GM23338 (cell line): ENCODE measurements at regions not wholly inside any gene's neighbourhood (a gene's known extent, or its start where the extent isn't known, plus 50 kb on each side); places are given as distances from the start of the nearest gene placed in this dataset.

ENCODE experiments used
- ATAC-seq: fragments of 200-7000 bp; cut with Tn5 transposase; 3 replicates; pipeline ENCODE4 v1.9.1; 2020
- DNase-seq: peaks from one replicate; pipeline ENCODE4 v3.0.0-alpha.2; 2015; ENCODE audit warnings: low spot score
- H2AFZ ChIP-seq: fragments of 200-600 bp; sonication (generic); 2 replicates; pipeline ENCODE4 v1.8.0; 2016; ENCODE audit warnings: antibody characterized with exemption, mild to moderate bottlenecking, moderate library complexity
- H3F3A ChIP-seq: fragments of 200-600 bp; sonication (generic); replicated peaks from 2 replicates; pipeline ENCODE4 v1.8.0; 2017; ENCODE audit warnings: antibody characterized with exemption, mixed run types, low read depth
- H3K27ac ChIP-seq: fragments of 200-600 bp; sonication (generic); 2 replicates; pipeline ENCODE4 v1.6.1; 2016; ENCODE audit warnings: low read depth
- H3K27me3 ChIP-seq: fragments of 200-600 bp; sonication (generic); 2 replicates; pipeline ENCODE4 v1.8.0; 2016; ENCODE audit warnings: mild to moderate bottlenecking, mixed run types, moderate library complexity; ENCODE audit not compliant: insufficient read depth
- H3K36me3 ChIP-seq: fragments of 200-600 bp; sonication (generic); 2 replicates; pipeline ENCODE4 v1.8.0; 2016; ENCODE audit warnings: mild to moderate bottlenecking; ENCODE audit not compliant: insufficient read depth
- H3K4me1 ChIP-seq: fragments of 200-600 bp; sonication (generic); 2 replicates; pipeline ENCODE4 v1.8.0; 2016; ENCODE audit warnings: mild to moderate bottlenecking, moderate library complexity; ENCODE audit not compliant: insufficient read depth
- H3K4me2 ChIP-seq: fragments of 200-600 bp; sonication (generic); 2 replicates; pipeline ENCODE4 v1.7.1; 2017; ENCODE audit warnings: mixed run types
- H3K4me3 ChIP-seq: fragments of 200-600 bp; sonication (generic); 2 replicates; pipeline ENCODE4 v1.6.1; 2016; ENCODE audit warnings: mixed run types
- H3K79me2 ChIP-seq: fragments of 200-600 bp; sonication (generic); replicated peaks from 2 replicates; pipeline ENCODE4 v1.8.0; 2017; ENCODE audit warnings: mild to moderate bottlenecking; ENCODE audit not compliant: insufficient read depth
- H3K9me2 ChIP-seq: fragments of 200-600 bp; sonication (generic); 2 replicates; pipeline ENCODE4 v1.8.0; 2017; ENCODE audit not compliant: insufficient read depth
- H4K20me1 ChIP-seq: fragments of 200-600 bp; sonication (generic); replicated peaks from 2 replicates; pipeline ENCODE4 v1.8.0; 2017; ENCODE audit warnings: mild to moderate bottlenecking; ENCODE audit not compliant: insufficient read depth
- H3K27ac Mint-ChIP-seq: 2 replicates; pipeline ENCODE4 v1.8.0; 2020; ENCODE audit warnings: inconsistent platforms, mild to moderate bottlenecking, moderate library complexity, mixed read lengths
- H3K27me3 Mint-ChIP-seq: 3 replicates; pipeline ENCODE4 v1.8.0; 2022; ENCODE audit warnings: low read depth, mild to moderate bottlenecking, moderate library complexity, mixed read lengths, inconsistent platforms; ENCODE audit not compliant: insufficient read depth, poor library complexity
- H3K36me3 Mint-ChIP-seq: 3 replicates; pipeline ENCODE4 v1.8.0; 2021; ENCODE audit warnings: low read depth, mild to moderate bottlenecking, inconsistent platforms, moderate library complexity, mixed read lengths
- H3K4me1 Mint-ChIP-seq: 3 replicates; pipeline ENCODE4 v1.8.0; 2020; ENCODE audit warnings: mild to moderate bottlenecking, inconsistent platforms, mixed read lengths
- H3K4me3 Mint-ChIP-seq: 3 replicates; pipeline ENCODE4 v1.8.0; 2021; ENCODE audit warnings: moderate library complexity, mild to moderate bottlenecking, inconsistent platforms, mixed read lengths
- H3K9me3 Mint-ChIP-seq: 3 replicates; pipeline ENCODE4 v1.8.0; 2020; ENCODE audit warnings: moderate library complexity, mild to moderate bottlenecking, inconsistent platforms, mixed read lengths
- ETS1 ChIP-seq: IDR thresholded peaks from 2 replicates; pipeline ENCODE4 v1.6.1; 2016; ENCODE audit warnings: antibody characterized with exemption
- EZH2 ChIP-seq: fragments of 200-600 bp; sonication (generic); IDR thresholded peaks from one replicate; pipeline ENCODE4 v1.8.0; 2017; ENCODE audit warnings: antibody characterized with exemption, mild to moderate bottlenecking, low read depth; ENCODE audit not compliant: unreplicated experiment
- EZH2phosphoT487 ChIP-seq: fragments of 200-600 bp; sonication (generic); IDR thresholded peaks from one replicate; pipeline ENCODE4 v1.8.1; 2018; ENCODE audit warnings: antibody characterized with exemption; ENCODE audit not compliant: unreplicated experiment
- REST ChIP-seq: IDR thresholded peaks from one replicate; pipeline ENCODE4 v1.6.1; 2018; ENCODE audit warnings: antibody characterized with exemption; ENCODE audit not compliant: unreplicated experiment
- STAT1 ChIP-seq: IDR thresholded peaks from one replicate; pipeline ENCODE4 v1.6.1; 2016; ENCODE audit warnings: antibody characterized with exemption; ENCODE audit not compliant: unreplicated experiment
- ZNF114 ChIP-seq: fragments of 250-450 bp; sonication (Bioruptor Pico); IDR thresholded peaks from 2 replicates; pipeline ENCODE4 v1.5.0; 2020; ENCODE audit warnings: mild to moderate bottlenecking, moderate library complexity
- ZNF331 ChIP-seq: fragments of 250-450 bp; sonication (Bioruptor Pico); IDR thresholded peaks from 2 replicates; pipeline ENCODE4 v1.5.0; 2020; ENCODE audit warnings: low read depth, mild to moderate bottlenecking, moderate library complexity
- ZNF462 ChIP-seq: fragments of 250-450 bp; sonication (Bioruptor Pico); IDR thresholded peaks from 2 replicates; pipeline ENCODE4 v1.5.0; 2020; ENCODE audit warnings: mild to moderate bottlenecking, moderate library complexity

- peaks cover 8% of the 10 kb centered on the region; the same call in 1 of the 3 replicates for H3K36me3 Mint-ChIP-seq
- H3K27me3 Mint-ChIP-seq = peaks cover 22% of the 10 kb centered on the region
- Histone ChIP-seq H3K27ac (no peak overlapping the region), H3K79me2 (peaks cover 17% of the 10 kb centered on the region; the same call in 1 of the 2 replicates), H3K9me2 (no peaks in the 10 kb centered on the region), H3K4me2 (no peak overlapping the region), H3K27me3 (no peaks in the 10 kb centered on the region), H2AFZ (no peak overlapping the region), H3K4me3 (no peak overlapping the region), H3K36me3 (no peaks in the 10 kb centered on the region), H4K20me1 (no peaks in the 10 kb centered on the region; the same call in 1 of the 2 replicates), H3K4me1 (peaks cover 10% of the 10 kb centered on the region), H3F3A (0 out of 2 replicates have a peak, but pooled peaks cover 3% of the 10 kb centered on the region)
- H3K4me3 Mint-ChIP-seq = no peak overlapping the region
- ATAC-seq (peak; percentile 19), DNase-seq (no peak)
- peaks cover 40% of the 10 kb centered on the region for H3K4me1 Mint-ChIP-seq
- H3K9me3 Mint-ChIP-seq = peaks cover 7% of the 10 kb centered on the region; the same call in 2 of the 3 replicates
- no peak overlapping the region for H3K27ac Mint-ChIP-seq
- TF ChIP-seq STAT1 (no peak), ZNF462 (no peak), EZH2phosphoT487 (no peak), EZH2 (no peak), REST (no peak), ZNF331 (CRISPR knock-in tag) (no peak), ETS1 (no peak), ZNF114 (CRISPR knock-in tag) (no peak)
Observed at GRCh38 chr16:85222155-85222863, 110.0 kb upstream of the CIBAR2 start.
